Osteocyte (in vitro differentiated cells): ENCODE measurements at regions not wholly inside any gene's neighbourhood (a gene's known extent, or its start where the extent isn't known, plus 50 kb on each side); places are given as distances from the start of the nearest gene placed in this dataset.

ENCODE experiments used
- DNase-seq: peaks from one replicate; pipeline ENCODE4 v3.0.0; 2021; ENCODE audit warnings: mixed read lengths; ENCODE audit not compliant: unreplicated experiment; ENCODE audit errors: extremely low spot score
- H3K27ac Mint-ChIP-seq: one replicate; pipeline ENCODE4 v1.8.0; 2021; ENCODE audit warnings: mild to moderate bottlenecking, mixed read lengths; ENCODE audit not compliant: unreplicated experiment
- H3K27me3 Mint-ChIP-seq: one replicate; pipeline ENCODE4 v1.8.0; 2021; ENCODE audit warnings: mixed read lengths; ENCODE audit not compliant: unreplicated experiment
- H3K36me3 Mint-ChIP-seq: one replicate; pipeline ENCODE4 v1.8.0; 2021; ENCODE audit warnings: mixed read lengths; ENCODE audit not compliant: unreplicated experiment
- H3K4me1 Mint-ChIP-seq: one replicate; pipeline ENCODE4 v1.8.0; 2021; ENCODE audit warnings: mixed read lengths; ENCODE audit not compliant: unreplicated experiment
- H3K4me3 Mint-ChIP-seq: one replicate; pipeline ENCODE4 v1.8.0; 2021; ENCODE audit warnings: mild to moderate bottlenecking, moderate library complexity, mixed read lengths; ENCODE audit not compliant: unreplicated experiment
- H3K9me3 Mint-ChIP-seq: one replicate; pipeline ENCODE4 v1.8.0; 2021; ENCODE audit warnings: mixed read lengths; ENCODE audit not compliant: unreplicated experiment
- CTCF ChIP-seq: fragments of 200-600 bp; sonication (generic); IDR thresholded peaks from 2 replicates; pipeline ENCODE4 v1.5.0; 2021; ENCODE audit warnings: antibody characterized with exemption, mild to moderate bottlenecking, moderate library complexity

- Mint-ChIP-seq H3K4me1 (peaks cover 4% of the 10 kb centered on the region), H3K27ac (no peak overlapping the region), H3K9me3 (no peaks in the 10 kb centered on the region), H3K4me3 (no peak overlapping the region), H3K27me3 (peaks cover 9% of the 10 kb centered on the region), H3K36me3 (no peaks in the 10 kb centered on the region)
- DNase-seq: no peak
- no peak for TF ChIP-seq CTCF
These were observed 341.4 kb downstream of the BRD1 start for GRCh38 chr22:49486225-49486624.

GRCh38 chr22:49483946-49484345 lies 343.7 kb downstream of the BRD1 start:
- Mint-ChIP-seq H3K36me3 (no peaks in the 10 kb centered on the region), H3K4me1 (peaks cover 4% of the 10 kb centered on the region), H3K27ac (no peak overlapping the region), H3K4me3 (no peak overlapping the region), H3K27me3 (peaks cover 12% of the 10 kb centered on the region), H3K9me3 (no peaks in the 10 kb centered on the region)
- DNase-seq: no peak
- TF ChIP-seq CTCF: no peak

- no peak overlapping the region for H3K27ac Mint-ChIP-seq
- no peaks in the 10 kb centered on the region for H3K36me3 Mint-ChIP-seq
- H3K4me1 Mint-ChIP-seq: peaks cover 4% of the 10 kb centered on the region
- no peak for TF ChIP-seq CTCF
- H3K4me3 Mint-ChIP-seq: no peak overlapping the region
- H3K9me3 Mint-ChIP-seq: no peaks in the 10 kb centered on the region
- peaks cover 12% of the 10 kb centered on the region for H3K27me3 Mint-ChIP-seq
- no peak for DNase-seq
These were observed 344.3 kb downstream of the BRD1 start for GRCh38 chr22:49483281-49483870.

DNA sequence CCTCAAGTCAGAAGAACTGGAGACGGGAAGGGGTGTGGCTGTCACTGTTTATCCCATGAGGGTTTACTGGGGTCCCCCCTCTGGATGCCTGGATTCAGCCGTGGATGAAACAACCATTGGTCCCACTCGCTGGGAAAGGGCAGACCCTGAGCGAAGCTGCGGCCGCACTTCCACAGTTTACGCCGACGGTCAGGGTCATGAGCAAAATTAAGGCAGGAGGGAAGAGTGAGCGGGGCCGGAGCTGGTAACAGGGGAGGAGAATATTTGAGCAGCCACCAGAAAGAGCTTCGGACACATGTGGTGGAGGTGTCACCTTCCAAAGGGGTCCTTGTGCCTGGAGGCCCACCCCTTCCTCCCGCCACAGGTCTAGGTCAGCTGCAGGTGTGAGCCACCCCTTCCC lies 344.9 kb downstream of the BRD1 start:
- H3K4me1 Mint-ChIP-seq: peaks cover 4% of the 10 kb centered on the region
- H3K4me3 Mint-ChIP-seq: no peak overlapping the region
- DNase-seq: no peak
- no peak overlapping the region for H3K27ac Mint-ChIP-seq
- H3K36me3 Mint-ChIP-seq: no peaks in the 10 kb centered on the region
- no peak for TF ChIP-seq CTCF
- peaks cover 12% of the 10 kb centered on the region for H3K27me3 Mint-ChIP-seq
- H3K9me3 Mint-ChIP-seq: no peaks in the 10 kb centered on the region

GRCh38 chr22:49481659-49482399 lies 345.8 kb downstream of the BRD1 start:
- no peak for DNase-seq
- no peaks in the 10 kb centered on the region for H3K36me3 Mint-ChIP-seq
- H3K27me3 Mint-ChIP-seq: peaks cover 12% of the 10 kb centered on the region
- H3K27ac Mint-ChIP-seq: no peak overlapping the region
- TF ChIP-seq CTCF: no peak
- H3K9me3 Mint-ChIP-seq: no peaks in the 10 kb centered on the region
- peaks cover 4% of the 10 kb centered on the region for H3K4me1 Mint-ChIP-seq
- H3K4me3 Mint-ChIP-seq: no peak overlapping the region
